ENCODE measurements at regions not wholly inside any gene's neighbourhood (a gene's known extent, or its start where the extent isn't known, plus 50 kb on each side); places are given as distances from the start of the nearest gene placed in this dataset.
A peak's percentile ranks its signal among the peaks of the same experiment; 100 is the strongest.

GRCh38 chr15:77821959-77822256, 189.2 kb upstream of the LINGO1 start:
- H3K4me1 Mint-ChIP-seq (ENCODE audit: low read depth): peaks cover 6% of the 10 kb centered on the region
- no peak overlapping the region for H3K27ac Mint-ChIP-seq
- ChIA-PET CTCF (interaction anchor here (1.0 to 2.6 kb wide), 10 partner anchors 42 to 279 kb away, joined by 3 to 20 read pairs (median 4); no protein-coding TSS in a partner anchor), POLR2A (no interaction called here)
- no peak overlapping the region for H3K4me3 Mint-ChIP-seq
- no peaks in the 10 kb centered on the region for H3K9me3 Mint-ChIP-seq (ENCODE audit: insufficient read depth)
- H3K27me3 Mint-ChIP-seq (ENCODE audit: low read depth): peaks cover 41% of the 10 kb centered on the region
- ATAC-seq: no peak
- no peak for DNase-seq
- H3K36me3 Mint-ChIP-seq (ENCODE audit: low read depth): no peaks in the 10 kb centered on the region

GRCh38 chr15:77821188-77821958, 188.7 kb upstream of the LINGO1 start:
- DNase-seq (peak; percentile 55), ATAC-seq (peak; percentile 70)
- ChIA-PET POLR2A (interaction anchor here (0.6 kb wide), 1 partner anchor 181 kb away, joined by 3 read pairs; no protein-coding TSS in a partner anchor), CTCF (interaction anchor here (1.0 to 2.6 kb wide), 11 partner anchors 8 to 278 kb away, joined by 3 to 20 read pairs (median 4); no protein-coding TSS in a partner anchor)
- Mint-ChIP-seq H3K9me3 (ENCODE audit: insufficient read depth) (no peaks in the 10 kb centered on the region), H3K4me1 (ENCODE audit: low read depth) (peaks cover 6% of the 10 kb centered on the region), H3K36me3 (ENCODE audit: low read depth) (no peaks in the 10 kb centered on the region), H3K27ac (no peak overlapping the region), H3K4me3 (no peak overlapping the region), H3K27me3 (ENCODE audit: low read depth) (peaks cover 45% of the 10 kb centered on the region)

- H3K4me3 Mint-ChIP-seq: no peak overlapping the region
- peaks cover 6% of the 10 kb centered on the region for H3K4me1 Mint-ChIP-seq (ENCODE audit: low read depth)
- H3K36me3 Mint-ChIP-seq (ENCODE audit: low read depth): no peaks in the 10 kb centered on the region
- DNase-seq (no peak), ATAC-seq (peak; percentile 24)
- H3K27ac Mint-ChIP-seq: no peak overlapping the region
- no peaks in the 10 kb centered on the region for H3K9me3 Mint-ChIP-seq (ENCODE audit: insufficient read depth)
- ChIA-PET CTCF (interaction anchor here (1.1 to 2.6 kb wide), 3 partner anchors 9 to 186 kb away, joined by 3 to 20 read pairs (median 7); no protein-coding TSS in a partner anchor), POLR2A (no interaction called here)
- H3K27me3 Mint-ChIP-seq (ENCODE audit: low read depth): peaks cover 47% of the 10 kb centered on the region
Measured at GRCh38 chr15:77819851-77820728, 187.4 kb upstream of the LINGO1 start.

- H3K27ac Mint-ChIP-seq: no peak overlapping the region
Measured at GRCh38 chr15:77819048-77819850, 186.5 kb upstream of the LINGO1 start.

GRCh38 chr15:77818484-77819047, 185.9 kb upstream of the LINGO1 start:
- DNase-seq: no peak
- Mint-ChIP-seq H3K36me3 (ENCODE audit: low read depth) (no peaks in the 10 kb centered on the region), H3K27ac (no peak overlapping the region), H3K27me3 (ENCODE audit: low read depth) (peaks cover 47% of the 10 kb centered on the region), H3K9me3 (ENCODE audit: insufficient read depth) (no peaks in the 10 kb centered on the region), H3K4me3 (no peak overlapping the region), H3K4me1 (ENCODE audit: low read depth) (peaks cover 6% of the 10 kb centered on the region)
- ChIA-PET CTCF (no interaction called here), POLR2A (no interaction called here)
- no peak for ATAC-seq

More at GRCh38 chr15:77819048-77819850, 186.5 kb upstream of the LINGO1 start:
- DNase-seq: no peak
- ChIA-PET POLR2A (no interaction called here), CTCF (no interaction called here)
- ATAC-seq: no peak
- Mint-ChIP-seq H3K4me3 (no peak overlapping the region), H3K9me3 (ENCODE audit: insufficient read depth) (no peaks in the 10 kb centered on the region), H3K36me3 (ENCODE audit: low read depth) (no peaks in the 10 kb centered on the region), H3K4me1 (ENCODE audit: low read depth) (peaks cover 6% of the 10 kb centered on the region), H3K27me3 (ENCODE audit: low read depth) (peaks cover 47% of the 10 kb centered on the region)

GRCh38 chr15:77817434-77817833, 184.7 kb upstream of the LINGO1 start:
- peaks cover 6% of the 10 kb centered on the region for H3K4me1 Mint-ChIP-seq (ENCODE audit: low read depth)
- peaks cover 40% of the 10 kb centered on the region for H3K27me3 Mint-ChIP-seq (ENCODE audit: low read depth)
- ATAC-seq (no peak), DNase-seq (no peak)
- H3K27ac Mint-ChIP-seq: no peak overlapping the region
- ChIA-PET CTCF (no interaction called here), POLR2A (no interaction called here)
- H3K4me3 Mint-ChIP-seq: no peak overlapping the region
- no peaks in the 10 kb centered on the region for H3K9me3 Mint-ChIP-seq (ENCODE audit: insufficient read depth)
- no peaks in the 10 kb centered on the region for H3K36me3 Mint-ChIP-seq (ENCODE audit: low read depth)

GRCh38 chr15:77816983-77817382, 184.3 kb upstream of the LINGO1 start:
- CTCF ChIA-PET: no interaction called here
- H3K4me3 Mint-ChIP-seq: no peak overlapping the region

GRCh38 chr15:77815015-77815414, 182.3 kb upstream of the LINGO1 start:
- ChIA-PET POLR2A (no interaction called here), CTCF (no interaction called here)
- peaks cover 22% of the 10 kb centered on the region for H3K27me3 Mint-ChIP-seq (ENCODE audit: low read depth)
- no peak overlapping the region for H3K4me3 Mint-ChIP-seq
- H3K4me1 Mint-ChIP-seq (ENCODE audit: low read depth): peaks cover 2% of the 10 kb centered on the region
- DNase-seq: no peak
- H3K36me3 Mint-ChIP-seq (ENCODE audit: low read depth): no peaks in the 10 kb centered on the region
- H3K9me3 Mint-ChIP-seq (ENCODE audit: insufficient read depth): no peaks in the 10 kb centered on the region
- no peak overlapping the region for H3K27ac Mint-ChIP-seq
- no peak for ATAC-seq

More at GRCh38 chr15:77816983-77817382, 184.3 kb upstream of the LINGO1 start:
- H3K27ac Mint-ChIP-seq: no peak overlapping the region
- ATAC-seq (no peak), DNase-seq (no peak)
- POLR2A ChIA-PET: interaction anchor here (0.6 kb wide), 1 partner anchor 12 kb away, joined by 3 read pairs; no protein-coding TSS in a partner anchor
- no peaks in the 10 kb centered on the region for H3K36me3 Mint-ChIP-seq (ENCODE audit: low read depth)
- peaks cover 38% of the 10 kb centered on the region for H3K27me3 Mint-ChIP-seq (ENCODE audit: low read depth)
- H3K4me1 Mint-ChIP-seq (ENCODE audit: low read depth): peaks cover 6% of the 10 kb centered on the region
- H3K9me3 Mint-ChIP-seq (ENCODE audit: insufficient read depth): no peaks in the 10 kb centered on the region

GRCh38 chr15:77812664-77813063, 180.0 kb upstream of the LINGO1 start:
- Mint-ChIP-seq H3K27me3 (ENCODE audit: low read depth) (peaks cover 12% of the 10 kb centered on the region), H3K9me3 (ENCODE audit: insufficient read depth) (no peaks in the 10 kb centered on the region), H3K36me3 (ENCODE audit: low read depth) (no peaks in the 10 kb centered on the region), H3K4me3 (no peak overlapping the region), H3K4me1 (ENCODE audit: low read depth) (no peaks in the 10 kb centered on the region), H3K27ac (no peak overlapping the region)
- POLR2A ChIA-PET: no interaction called here
- DNase-seq (no peak), ATAC-seq (no peak)
- CTCF ChIA-PET: no interaction called here

- DNase-seq (no peak), ATAC-seq (no peak)
- ChIA-PET CTCF (no interaction called here), POLR2A (no interaction called here)
- Mint-ChIP-seq H3K36me3 (ENCODE audit: low read depth) (no peaks in the 10 kb centered on the region), H3K9me3 (ENCODE audit: insufficient read depth) (no peaks in the 10 kb centered on the region), H3K4me3 (no peak overlapping the region), H3K27me3 (ENCODE audit: low read depth) (peaks cover 3% of the 10 kb centered on the region), H3K4me1 (ENCODE audit: low read depth) (no peaks in the 10 kb centered on the region), H3K27ac (no peak overlapping the region)
Measured at GRCh38 chr15:77811270-77811669, 178.6 kb upstream of the LINGO1 start.

- CTCF ChIA-PET: no interaction called here
- Mint-ChIP-seq H3K36me3 (ENCODE audit: low read depth) (no peaks in the 10 kb centered on the region), H3K9me3 (ENCODE audit: insufficient read depth) (no peaks in the 10 kb centered on the region), H3K4me1 (ENCODE audit: low read depth) (no peaks in the 10 kb centered on the region), H3K4me3 (no peak overlapping the region), H3K27me3 (ENCODE audit: low read depth) (no peaks in the 10 kb centered on the region), H3K27ac (no peak overlapping the region)
- DNase-seq (no peak), ATAC-seq (no peak)
- POLR2A ChIA-PET: no interaction called here
Measured at GRCh38 chr15:77810130-77810571, 177.4 kb upstream of the LINGO1 start.

Measured in activated CD8-positive, alpha-beta T cell treated with anti-CD3 and anti-CD28 coated beads, Interleukin-2, amount 10 ng/mL, durations not matched to agents 7 days and 5 days (primary cell).